ENCODE measurements at regions not wholly inside any gene's neighbourhood (a gene's known extent, or its start where the extent isn't known, plus 50 kb on each side); places are given as distances from the start of the nearest gene placed in this dataset.

DNA sequence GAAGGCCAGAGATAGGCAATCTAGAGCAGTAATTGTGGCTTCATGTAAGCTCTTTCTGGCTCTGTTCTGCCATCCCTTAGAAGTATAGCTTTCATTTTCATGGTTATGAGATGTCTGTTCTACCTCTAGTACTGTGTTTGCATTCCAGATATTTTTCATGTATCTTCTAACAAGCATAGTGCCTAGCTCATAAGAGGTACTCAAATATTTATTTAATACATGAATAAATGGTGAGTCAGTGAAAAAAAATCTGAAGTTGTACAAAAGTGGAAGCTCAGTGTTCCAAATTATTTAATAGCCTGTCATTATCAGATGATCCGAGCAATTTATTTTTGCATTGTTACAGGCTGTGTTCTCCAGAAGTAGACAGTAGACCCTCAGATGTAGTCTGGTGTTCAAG is 64.3 kb downstream of the OXSM start:
- TF ChIP-seq CTCF (conservative IDR thresholded peaks at IDR 0.05) (no peak), ZFX (IDR thresholded peaks at IDR 0.05) (no peak)
